Activated effector memory CD4-positive, alpha-beta T cell treated with Interleukin-2 at 50 U/mL for 16 hours (primary cell): ENCODE measurements at regions not wholly inside any gene's neighbourhood (a gene's known extent, or its start where the extent isn't known, plus 50 kb on each side); places are given as distances from the start of the nearest gene placed in this dataset.

Experiments used
- DNase-seq: peaks from one replicate; pipeline ENCODE4 v3.0.0-alpha.2; 2020

- no peak for DNase-seq
Observed at GRCh38 chr15:62935300-62936081, 107.1 kb upstream of the TPM1 start.

DNA sequence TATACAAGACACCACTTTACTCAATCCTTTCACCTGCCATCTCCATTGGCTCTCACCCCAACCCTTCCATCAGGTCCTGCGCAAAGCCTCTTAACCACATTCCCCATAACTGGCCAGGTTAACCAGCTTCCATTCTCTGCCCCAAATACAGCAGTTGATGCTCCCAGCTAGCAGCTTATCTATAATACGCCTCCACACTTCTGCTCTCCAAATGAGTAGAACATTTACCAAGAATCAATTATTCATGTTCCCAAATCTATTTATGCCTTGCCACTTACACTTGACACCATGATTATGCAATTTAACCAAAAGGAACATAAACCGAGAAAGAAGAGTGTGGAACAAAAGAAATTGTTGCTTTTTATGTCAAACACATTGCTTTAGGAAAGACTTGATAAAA lies 103.7 kb upstream of the TPM1 start:
- DNase-seq = no peak

- DNase-seq = no peak
Observed at GRCh38 chr15:62940093-62940754, 102.3 kb upstream of the TPM1 start.

DNA sequence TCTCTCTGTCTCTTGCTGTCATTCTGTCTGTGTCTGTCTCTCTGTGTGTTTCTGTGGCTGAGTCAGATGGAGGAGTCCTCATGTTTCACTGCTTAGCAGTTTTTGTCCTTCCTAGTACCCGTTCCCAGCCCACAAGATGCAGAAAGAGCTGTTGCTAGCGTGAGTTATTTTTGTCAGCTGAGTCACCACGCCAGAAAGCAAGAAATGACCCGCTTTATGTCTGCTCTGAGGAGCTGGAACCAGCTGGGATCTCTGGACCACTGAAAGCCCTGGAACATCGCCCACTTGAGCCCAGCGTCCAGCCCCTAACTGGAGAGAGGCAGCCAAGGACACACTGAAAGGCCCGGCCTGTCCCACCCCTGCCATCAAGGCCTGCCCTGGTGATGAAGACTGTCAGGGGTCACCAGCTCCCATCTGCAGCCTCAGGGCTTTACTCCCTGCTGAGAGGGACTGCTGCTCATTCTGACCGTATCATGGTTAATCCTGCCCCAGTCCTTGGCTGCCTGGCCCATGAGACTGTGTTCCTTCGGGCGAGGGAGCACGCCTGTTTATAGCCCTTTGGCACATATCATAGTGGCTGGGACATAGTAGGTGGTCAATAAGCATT lies 101.7 kb upstream of the TPM1 start:
- no peak for DNase-seq

- DNase-seq = no peak
Observed at GRCh38 chr15:62941699-62942098, 100.8 kb upstream of the TPM1 start.

GRCh38 chr15:62942428-62942827 lies 100.1 kb upstream of the TPM1 start:
- no peak for DNase-seq

DNA sequence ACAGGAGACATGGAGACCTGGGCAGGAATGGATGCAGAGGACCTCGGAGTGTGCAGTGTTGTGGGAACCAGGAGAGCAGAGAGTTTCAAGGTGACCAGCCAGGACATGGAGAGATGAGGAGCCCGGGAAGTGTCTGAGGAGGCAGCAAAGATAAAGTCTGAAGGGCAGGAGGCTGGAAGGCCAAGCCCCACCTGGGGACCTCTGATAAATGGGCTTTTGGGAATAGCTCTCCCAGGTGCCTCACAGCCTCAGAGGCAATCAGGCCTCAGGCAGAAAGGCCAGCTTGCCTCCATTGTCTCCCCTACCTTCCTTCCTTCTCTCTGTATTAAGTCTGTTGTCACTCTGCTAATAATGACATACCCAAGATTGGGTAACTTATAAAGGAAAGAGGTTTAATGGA lies 97.5 kb upstream of the TPM1 start:
- no peak for DNase-seq

- no peak for DNase-seq
Observed at GRCh38 chr15:62945760-62946159, 96.8 kb upstream of the TPM1 start.

- DNase-seq = no peak
Observed at GRCh38 chr15:62946940-62947339, 95.6 kb upstream of the TPM1 start.

GRCh38 chr15:62950462-62950931 lies 92.0 kb upstream of the TPM1 start:
- no peak for DNase-seq

- DNase-seq = no peak
Observed at GRCh38 chr15:62951481-62951880, 91.1 kb upstream of the TPM1 start.

DNA sequence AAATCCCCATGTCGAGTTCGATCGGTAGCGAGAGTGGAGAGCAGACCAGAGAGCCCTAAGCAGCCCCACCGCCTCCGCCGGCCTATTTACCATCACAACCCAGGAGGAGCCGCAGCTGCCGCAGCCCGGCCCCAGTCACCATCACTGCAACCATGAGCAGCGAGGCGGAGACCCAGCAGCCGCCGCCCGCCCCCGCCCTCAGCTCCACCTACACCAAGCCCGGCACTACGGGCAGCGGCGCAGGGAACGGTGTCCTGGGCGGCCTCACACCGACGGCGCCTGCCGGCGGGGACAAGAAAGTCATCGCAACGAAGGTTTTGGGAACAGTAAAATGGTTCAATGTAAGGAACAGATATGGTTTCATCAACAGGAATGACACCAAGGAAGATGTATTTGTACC lies 89.5 kb upstream of the TPM1 start:
- DNase-seq = no peak

DNA sequence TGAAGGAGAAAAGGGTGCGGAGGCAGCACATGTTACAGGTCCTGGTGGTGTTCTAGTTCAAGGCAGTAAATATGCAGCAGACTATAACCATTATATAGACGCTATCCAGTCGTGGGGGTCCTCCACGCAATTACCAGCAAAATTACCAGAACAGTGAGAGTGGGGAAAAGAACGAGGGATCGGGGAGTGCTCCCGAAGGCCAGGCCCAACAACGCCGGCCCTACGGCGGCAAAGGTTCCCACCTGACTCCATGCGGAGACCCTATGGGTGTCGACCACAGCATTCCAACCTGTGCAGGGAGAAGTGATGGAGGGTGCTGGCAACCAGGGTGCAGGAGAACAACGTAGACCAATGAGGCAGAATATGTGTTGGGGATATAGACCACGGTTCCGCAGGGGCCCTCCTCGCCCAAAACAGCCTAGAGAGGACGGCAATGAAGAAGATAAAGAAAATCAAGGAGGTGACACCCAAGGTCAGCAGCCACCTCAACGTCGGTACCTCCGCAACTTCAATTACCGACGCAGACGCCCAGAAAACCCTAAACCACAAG lies 89.0 kb upstream of the TPM1 start:
- DNase-seq = no peak

- no peak for DNase-seq
Observed at GRCh38 chr15:62957130-62957529, 85.4 kb upstream of the TPM1 start.

DNA sequence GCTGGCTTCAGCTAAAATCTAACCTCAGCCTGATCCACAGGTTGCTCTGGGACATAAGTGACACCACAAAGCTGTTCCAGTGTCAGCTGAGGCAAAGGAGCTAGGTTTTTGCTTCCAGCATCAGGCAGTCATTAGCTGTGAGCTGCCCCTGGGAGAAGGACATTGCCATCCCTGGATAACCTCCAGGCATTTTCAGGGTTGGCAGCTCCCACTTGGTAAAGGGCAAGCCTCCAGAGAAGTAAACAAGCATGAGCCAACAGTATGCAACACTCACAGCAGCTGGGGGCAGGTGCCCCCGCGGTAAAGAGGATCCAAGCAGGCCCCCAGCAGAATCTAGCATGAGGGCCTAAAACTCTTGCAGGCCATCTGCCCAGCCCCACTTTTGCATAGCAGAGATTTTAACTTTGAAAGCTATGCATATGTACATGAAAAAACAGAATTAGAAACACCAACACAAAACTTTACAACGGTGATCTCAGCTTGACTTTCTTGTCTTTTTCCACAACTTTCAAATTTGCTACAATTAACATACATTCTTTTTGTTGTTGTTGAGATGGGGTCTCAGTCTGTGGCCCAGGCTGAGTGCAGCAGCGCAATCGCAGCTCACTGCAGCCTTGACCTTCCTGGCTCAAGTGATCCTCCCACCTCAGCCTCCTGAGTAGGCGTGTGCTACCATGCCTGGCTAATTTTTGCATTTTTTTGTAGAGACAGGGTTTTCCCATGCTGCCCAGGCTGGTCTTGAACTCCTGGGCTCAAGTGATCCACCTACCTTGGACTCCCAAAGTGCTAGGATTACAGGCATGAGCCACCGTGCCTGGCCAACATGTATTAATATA lies 83.8 kb upstream of the TPM1 start:
- no peak for DNase-seq

DNA sequence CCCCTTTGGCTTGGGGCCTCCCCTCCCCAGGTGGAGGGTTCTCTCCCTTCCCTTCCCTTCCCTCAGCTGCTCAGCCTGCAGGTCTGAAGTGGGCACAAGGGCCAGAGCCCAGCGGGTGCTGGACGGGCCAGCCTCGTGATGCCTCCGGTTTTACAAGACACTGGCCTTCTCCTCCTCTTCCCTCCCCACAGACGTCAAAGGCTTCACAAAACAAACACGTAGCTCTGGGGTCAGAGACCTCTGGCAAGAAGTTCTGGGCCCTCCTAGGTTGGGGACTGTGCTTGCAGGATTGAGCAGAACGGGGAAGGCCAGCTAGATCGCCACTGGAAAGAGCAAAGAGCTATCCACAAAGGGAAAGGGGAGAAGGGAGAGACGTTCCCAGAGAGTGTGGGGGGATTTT lies 81.4 kb upstream of the TPM1 start:
- DNase-seq = no peak

DNA sequence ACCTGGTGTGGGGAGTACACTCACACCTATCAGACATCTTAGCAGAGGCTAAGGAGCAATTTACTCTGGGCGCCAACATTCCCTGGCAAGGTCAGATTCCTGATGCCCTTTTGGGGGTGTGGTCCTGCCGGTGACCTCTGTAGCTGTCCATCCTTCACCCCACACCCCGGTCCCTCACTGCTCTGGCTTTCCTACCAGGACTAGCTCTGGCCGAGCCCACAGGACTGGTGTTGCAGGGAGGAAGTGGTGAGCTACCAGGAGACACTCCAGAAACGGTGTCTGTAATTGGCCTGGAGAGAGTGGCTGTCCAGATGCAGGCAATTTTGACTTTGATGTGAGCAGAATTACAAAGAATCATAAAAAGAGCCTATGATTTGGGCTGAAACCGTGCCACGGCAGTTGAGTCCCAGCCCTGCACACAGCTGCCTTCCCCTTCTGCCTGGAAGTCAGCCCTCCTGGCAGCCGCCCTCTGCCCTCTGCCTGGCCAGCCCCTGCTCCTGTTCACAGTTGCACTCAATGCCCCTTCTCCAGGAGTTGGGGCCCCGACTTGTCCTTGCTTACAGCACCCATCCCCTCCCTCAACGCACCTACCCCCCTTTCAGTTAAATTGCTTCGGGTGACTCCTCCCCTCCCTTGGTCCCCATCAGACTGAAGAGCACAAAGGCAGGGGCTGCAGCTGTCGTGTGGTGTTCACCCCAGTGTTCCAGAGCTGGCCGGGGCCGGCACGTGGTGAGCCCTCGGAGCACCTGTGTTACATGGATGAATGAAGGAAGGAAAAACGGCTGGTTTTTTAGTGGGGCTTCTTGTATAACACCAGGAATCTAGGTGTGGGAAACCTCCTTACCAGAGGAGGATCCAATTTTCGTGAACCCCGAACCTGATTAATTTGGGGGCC lies 80.2 kb upstream of the TPM1 start:
- DNase-seq = no peak

DNA sequence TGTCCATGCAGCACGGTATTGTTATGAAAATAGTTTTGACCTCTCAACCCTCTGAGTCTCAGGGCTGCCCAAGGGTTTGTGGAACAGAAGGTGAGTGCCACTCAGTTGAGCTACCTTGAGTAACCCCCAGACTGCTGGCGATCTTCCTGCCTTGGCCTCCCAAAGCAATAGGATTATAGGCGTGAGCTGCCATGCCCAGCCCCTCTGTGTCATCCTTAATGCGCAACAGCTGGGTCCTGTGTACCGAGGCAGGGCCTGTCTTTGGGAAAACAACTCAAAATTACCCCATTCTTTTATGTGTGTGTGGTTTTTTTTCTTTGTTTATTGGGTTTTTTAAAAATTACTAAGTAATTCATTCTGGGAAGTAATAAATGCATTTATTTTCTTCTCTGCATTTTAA lies 78.3 kb upstream of the TPM1 start:
- DNase-seq = no peak

GRCh38 chr15:62966294-62967078 lies 76.1 kb upstream of the TPM1 start:
- DNase-seq = no peak

DNA sequence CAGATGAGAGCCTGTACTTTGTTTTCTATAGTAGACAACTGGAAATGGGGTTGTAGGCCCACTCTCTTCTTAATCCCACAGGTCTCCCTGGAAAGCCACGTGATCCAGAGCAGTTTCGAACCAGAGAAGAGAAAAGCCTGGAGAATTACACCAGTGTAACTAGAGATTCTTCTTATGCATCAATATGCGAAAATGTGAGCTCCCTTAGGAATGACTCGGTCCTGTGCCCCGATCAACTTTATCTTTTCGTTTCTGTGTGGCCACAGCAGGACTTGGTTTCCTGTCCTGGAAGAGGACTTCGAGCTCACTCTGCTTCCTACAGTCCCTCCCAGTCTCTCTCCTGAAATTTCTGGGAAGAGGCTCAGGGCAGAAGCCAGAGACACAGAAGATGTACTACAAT lies 73.8 kb upstream of the TPM1 start:
- DNase-seq = no peak
